GM12873 (cell line): ENCODE measurements at regions not wholly inside any gene's neighbourhood (a gene's known extent, or its start where the extent isn't known, plus 50 kb on each side); places are given as distances from the start of the nearest gene placed in this dataset.

Source experiments
- TF ChIP-seq, protein P1 (sequence below): IDR thresholded peaks from 2 replicates; pipeline ENCODE4 v1.5.1; 2012; ENCODE audit warnings: low read depth, mild to moderate bottlenecking, moderate library complexity, low read length, control low read depth; ENCODE audit not compliant: insufficient read depth; ENCODE audit errors: missing control alignments

DNA sequence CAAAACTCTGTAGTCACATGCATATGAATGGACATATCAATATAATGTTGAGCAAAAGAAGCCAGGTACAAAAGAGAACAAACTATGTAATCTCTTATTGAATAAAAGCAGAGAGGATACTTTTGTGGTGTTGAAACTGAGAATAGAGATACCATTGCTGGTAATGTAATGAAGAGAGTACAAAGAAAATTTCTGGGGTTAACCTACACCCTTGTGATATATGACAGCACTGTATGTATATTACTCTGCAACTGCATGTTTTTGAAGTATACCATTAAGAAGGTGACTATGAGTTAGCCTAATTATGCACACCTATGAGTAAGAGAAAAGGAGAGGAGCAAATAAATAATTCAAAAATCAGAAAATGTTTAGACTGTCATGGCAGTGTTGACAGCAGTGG lies 268.8 kb upstream of the DEFB112 start:
- TF ChIP-seq, protein P1, sequence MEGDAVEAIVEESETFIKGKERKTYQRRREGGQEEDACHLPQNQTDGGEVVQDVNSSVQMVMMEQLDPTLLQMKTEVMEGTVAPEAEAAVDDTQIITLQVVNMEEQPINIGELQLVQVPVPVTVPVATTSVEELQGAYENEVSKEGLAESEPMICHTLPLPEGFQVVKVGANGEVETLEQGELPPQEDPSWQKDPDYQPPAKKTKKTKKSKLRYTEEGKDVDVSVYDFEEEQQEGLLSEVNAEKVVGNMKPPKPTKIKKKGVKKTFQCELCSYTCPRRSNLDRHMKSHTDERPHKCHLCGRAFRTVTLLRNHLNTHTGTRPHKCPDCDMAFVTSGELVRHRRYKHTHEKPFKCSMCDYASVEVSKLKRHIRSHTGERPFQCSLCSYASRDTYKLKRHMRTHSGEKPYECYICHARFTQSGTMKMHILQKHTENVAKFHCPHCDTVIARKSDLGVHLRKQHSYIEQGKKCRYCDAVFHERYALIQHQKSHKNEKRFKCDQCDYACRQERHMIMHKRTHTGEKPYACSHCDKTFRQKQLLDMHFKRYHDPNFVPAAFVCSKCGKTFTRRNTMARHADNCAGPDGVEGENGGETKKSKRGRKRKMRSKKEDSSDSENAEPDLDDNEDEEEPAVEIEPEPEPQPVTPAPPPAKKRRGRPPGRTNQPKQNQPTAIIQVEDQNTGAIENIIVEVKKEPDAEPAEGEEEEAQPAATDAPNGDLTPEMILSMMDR: no peak

DNA sequence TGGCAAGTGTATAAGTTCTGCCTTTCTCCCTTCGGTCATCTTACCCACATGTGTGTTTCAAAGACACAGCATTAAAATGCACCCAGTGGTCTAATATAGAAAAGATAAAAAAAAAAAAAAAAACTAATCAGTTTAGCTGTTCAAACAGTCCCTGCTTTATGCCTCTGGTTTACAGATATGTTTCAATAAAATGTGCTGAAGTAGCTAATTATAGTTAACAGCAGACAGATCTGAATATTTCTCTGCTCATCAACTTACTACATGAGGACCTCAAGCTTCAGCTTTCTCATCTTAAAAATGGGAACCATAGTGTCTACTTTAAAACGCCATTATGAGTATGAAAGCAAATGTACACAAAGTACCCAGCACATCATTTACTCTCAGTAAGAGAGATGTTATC lies 280.6 kb upstream of the DEFB112 start:
- TF ChIP-seq, protein P1: no peak

DNA sequence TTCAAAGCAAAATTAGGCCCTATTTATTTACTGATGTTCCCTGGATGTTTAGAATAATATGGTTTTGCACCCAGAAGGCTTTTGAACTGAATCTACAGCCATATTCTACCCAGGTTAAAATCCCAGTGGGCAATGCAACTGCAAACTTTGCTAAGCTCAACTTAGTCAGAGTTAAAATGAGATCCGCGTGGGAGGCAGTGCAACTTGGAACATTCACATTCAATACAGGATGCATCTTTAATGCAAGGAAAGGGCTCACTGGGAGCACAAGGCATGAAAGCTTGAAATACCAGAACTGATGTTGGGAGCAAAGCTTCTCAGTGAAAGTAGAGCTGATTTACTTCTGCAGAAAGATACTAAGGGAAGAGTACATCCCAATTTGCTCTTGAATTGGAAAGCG lies 281.2 kb upstream of the DEFB112 start:
- TF ChIP-seq, protein P1: no peak

DNA sequence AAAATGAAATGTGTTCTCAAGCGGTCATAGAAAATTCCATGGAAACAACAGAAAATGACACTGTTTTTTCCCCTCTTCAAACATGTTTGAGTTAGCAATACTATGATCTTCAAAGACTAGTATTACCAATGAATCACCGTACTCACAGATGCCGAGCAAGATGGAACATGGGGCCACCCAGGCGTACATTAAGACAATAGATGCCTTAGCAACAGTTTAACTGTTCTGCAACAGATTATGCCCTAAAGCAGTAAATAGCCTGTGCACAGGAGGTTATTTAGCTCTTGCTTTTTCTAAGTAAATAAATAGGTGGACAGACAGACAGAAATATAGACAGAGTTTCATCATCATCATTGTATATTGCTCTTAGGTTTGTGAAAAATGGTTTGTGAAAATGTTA lies 284.0 kb upstream of the DEFB112 start:
- TF ChIP-seq, protein P1: no peak

DNA sequence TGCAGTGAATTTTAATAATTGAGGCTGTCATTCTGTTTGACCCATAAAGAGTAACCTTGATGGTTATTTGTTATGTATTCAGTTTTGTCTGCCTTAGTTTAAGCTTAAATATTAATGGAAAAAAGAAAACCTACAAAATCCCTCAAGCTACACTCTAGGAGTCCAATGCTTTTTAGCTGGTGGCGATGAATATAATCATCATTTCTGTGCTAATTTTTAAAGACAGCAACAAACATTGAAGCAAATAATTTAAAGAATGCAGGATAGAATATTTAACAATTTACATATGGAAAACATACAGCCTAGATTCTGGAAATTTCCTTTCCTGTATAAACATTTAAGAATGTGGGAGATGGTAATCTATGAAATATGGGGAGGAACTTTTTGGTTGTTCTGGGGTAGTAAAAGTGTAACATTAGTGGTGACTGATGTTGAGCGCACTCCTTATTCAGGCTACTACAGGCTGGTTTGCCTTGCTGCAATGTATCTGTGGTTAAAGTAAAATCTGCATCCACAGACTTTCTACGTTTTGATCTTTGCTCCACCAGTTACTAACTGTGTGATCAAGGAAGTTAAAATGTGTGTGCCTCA lies 287.9 kb upstream of the DEFB112 start:
- TF ChIP-seq, protein P1: no peak

DNA sequence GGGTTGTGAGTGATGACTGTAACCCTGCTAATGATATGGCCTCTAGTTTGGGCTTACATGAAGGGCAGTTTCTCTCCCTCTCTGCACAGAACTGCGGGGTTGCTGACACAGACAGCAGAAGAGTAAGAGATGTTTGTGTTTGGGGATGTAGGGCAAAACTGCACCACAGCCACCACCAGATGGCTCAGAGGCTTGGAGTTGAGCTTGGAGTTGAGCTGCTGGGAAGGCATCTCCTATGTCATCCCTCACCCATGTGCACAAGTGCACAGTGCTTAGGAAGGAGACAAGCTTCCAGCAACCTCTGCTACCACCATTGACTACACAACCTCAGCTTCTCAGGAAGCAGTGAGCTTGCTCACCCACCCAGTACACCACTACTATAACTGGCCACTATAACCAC lies 303.9 kb upstream of the DEFB112 start:
- TF ChIP-seq, protein P1: no peak

DNA sequence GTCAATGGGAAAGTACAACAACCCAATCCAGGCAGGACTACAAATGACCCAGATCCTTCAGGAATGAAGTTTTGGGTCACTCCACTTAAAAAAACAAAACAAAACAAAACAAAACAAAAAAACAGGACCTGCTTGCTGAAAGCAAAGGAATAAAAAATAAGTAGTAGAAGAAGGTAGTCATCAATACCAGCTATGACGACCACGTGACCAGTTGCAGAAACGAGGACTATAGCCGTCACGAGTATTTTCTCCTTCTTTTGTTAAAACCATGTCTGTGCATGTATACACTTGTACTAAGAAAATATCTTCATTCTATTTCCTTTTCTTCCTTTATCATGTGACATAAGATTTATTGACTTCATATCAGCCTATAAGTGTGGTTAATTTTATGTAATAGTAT lies 308.4 kb upstream of the DEFB112 start:
- TF ChIP-seq, protein P1: no peak
